C4-2B (cell line): ENCODE measurements at regions not wholly inside any gene's neighbourhood (a gene's known extent, or its start where the extent isn't known, plus 50 kb on each side); places are given as distances from the start of the nearest gene placed in this dataset.

Source experiments
- ZFX ChIP-seq: fragments of 450-650 bp; IDR thresholded peaks from 2 replicates; pipeline ENCODE4 v1.6.1; 2017
- TF ChIP-seq, protein P1 (sequence below): fragments of 450-650 bp; conservative IDR thresholded peaks from 2 replicates; pipeline ENCODE4 v1.5.1; 2017; ENCODE audit warnings: mild to moderate bottlenecking

- TF ChIP-seq, protein P1, sequence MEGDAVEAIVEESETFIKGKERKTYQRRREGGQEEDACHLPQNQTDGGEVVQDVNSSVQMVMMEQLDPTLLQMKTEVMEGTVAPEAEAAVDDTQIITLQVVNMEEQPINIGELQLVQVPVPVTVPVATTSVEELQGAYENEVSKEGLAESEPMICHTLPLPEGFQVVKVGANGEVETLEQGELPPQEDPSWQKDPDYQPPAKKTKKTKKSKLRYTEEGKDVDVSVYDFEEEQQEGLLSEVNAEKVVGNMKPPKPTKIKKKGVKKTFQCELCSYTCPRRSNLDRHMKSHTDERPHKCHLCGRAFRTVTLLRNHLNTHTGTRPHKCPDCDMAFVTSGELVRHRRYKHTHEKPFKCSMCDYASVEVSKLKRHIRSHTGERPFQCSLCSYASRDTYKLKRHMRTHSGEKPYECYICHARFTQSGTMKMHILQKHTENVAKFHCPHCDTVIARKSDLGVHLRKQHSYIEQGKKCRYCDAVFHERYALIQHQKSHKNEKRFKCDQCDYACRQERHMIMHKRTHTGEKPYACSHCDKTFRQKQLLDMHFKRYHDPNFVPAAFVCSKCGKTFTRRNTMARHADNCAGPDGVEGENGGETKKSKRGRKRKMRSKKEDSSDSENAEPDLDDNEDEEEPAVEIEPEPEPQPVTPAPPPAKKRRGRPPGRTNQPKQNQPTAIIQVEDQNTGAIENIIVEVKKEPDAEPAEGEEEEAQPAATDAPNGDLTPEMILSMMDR = no peak
- no peak for TF ChIP-seq ZFX
Measured at GRCh38 chr5:103402851-103403250, 144.3 kb downstream of the MACIR start.
